ENCODE measurements at regions not wholly inside any gene's neighbourhood (a gene's known extent, or its start where the extent isn't known, plus 50 kb on each side); places are given as distances from the start of the nearest gene placed in this dataset.

GRCh38 chr20:22352019-22352418 lies 232.4 kb downstream of the FOXA2 start:
- Histone ChIP-seq H3K27ac (replicated peaks) (no peak overlapping the region), H3K27me3 (ENCODE audit: insufficient read depth, poor library complexity, severe bottlenecking) (no peaks in the 10 kb centered on the region), H3K4me3 (replicated peaks; ENCODE audit: insufficient read depth, low read length) (no peak overlapping the region)
- no peak for DNase-seq (ENCODE audit: low read depth in 1 of 2, low spot score in 1 of 2)
- no peak for TF ChIP-seq REST (IDR thresholded peaks at IDR 0.05; ENCODE audit: insufficient replicate concordance, low read depth)
- no peak for TF ChIP-seq CTCF (IDR thresholded peaks at IDR 0.05; ENCODE audit: insufficient read depth, low read length)
- no peak for TF ChIP-seq POLR2AphosphoS5 (IDR thresholded peaks at IDR 0.05; ENCODE audit: low read depth)
- no peak for TF ChIP-seq GABPA (IDR thresholded peaks at IDR 0.05; ENCODE audit: low read depth)
- TF ChIP-seq SPI1 (IDR thresholded peaks at IDR 0.05; ENCODE audit: borderline replicate concordance, low read depth): no peak

- H3K27ac ChIP-seq (replicated peaks): no peak overlapping the region
- no peak for DNase-seq (ENCODE audit: low read depth in 1 of 2, low spot score in 1 of 2)
- H3K4me3 ChIP-seq (replicated peaks; ENCODE audit: insufficient read depth, low read length): no peak overlapping the region
- no peak for TF ChIP-seq CTCF (IDR thresholded peaks at IDR 0.05; ENCODE audit: insufficient read depth, low read length)
- TF ChIP-seq POLR2AphosphoS5 (IDR thresholded peaks at IDR 0.05; ENCODE audit: low read depth): no peak
- TF ChIP-seq GABPA (IDR thresholded peaks at IDR 0.05; ENCODE audit: low read depth): no peak
- no peak for TF ChIP-seq SPI1 (IDR thresholded peaks at IDR 0.05; ENCODE audit: borderline replicate concordance, low read depth)
- no peak for TF ChIP-seq REST (IDR thresholded peaks at IDR 0.05; ENCODE audit: insufficient replicate concordance, low read depth)
- no peaks in the 10 kb centered on the region for H3K27me3 ChIP-seq (ENCODE audit: insufficient read depth, poor library complexity, severe bottlenecking)
Measured at GRCh38 chr20:22350624-22351023, 233.7 kb downstream of the FOXA2 start.

- Histone ChIP-seq H3K27ac (replicated peaks) (no peak overlapping the region), H3K4me3 (replicated peaks; ENCODE audit: insufficient read depth, low read length) (no peak overlapping the region), H3K27me3 (ENCODE audit: insufficient read depth, poor library complexity, severe bottlenecking) (no peaks in the 10 kb centered on the region)
Measured at GRCh38 chr20:22348010-22348409, 236.4 kb downstream of the FOXA2 start.

More at GRCh38 chr20:22348010-22348409, 236.4 kb downstream of the FOXA2 start:
- no peak for DNase-seq (ENCODE audit: low read depth in 1 of 2, low spot score in 1 of 2)
- TF ChIP-seq REST (IDR thresholded peaks at IDR 0.05; ENCODE audit: insufficient replicate concordance, low read depth): no peak
- no peak for TF ChIP-seq POLR2AphosphoS5 (IDR thresholded peaks at IDR 0.05; ENCODE audit: low read depth)
- TF ChIP-seq GABPA (IDR thresholded peaks at IDR 0.05; ENCODE audit: low read depth): no peak
- TF ChIP-seq SPI1 (IDR thresholded peaks at IDR 0.05; ENCODE audit: borderline replicate concordance, low read depth): no peak
- no peak for TF ChIP-seq CTCF (IDR thresholded peaks at IDR 0.05; ENCODE audit: insufficient read depth, low read length)

All from HL-60 (cell line).